Spleen (tissue), 7 donors: ENCODE measurements at regions not wholly inside any gene's neighbourhood (a gene's known extent, or its start where the extent isn't known, plus 50 kb on each side); places are given as distances from the start of the nearest gene placed in this dataset.

Source experiments
- CTCF ChIP-seq, 11 experiments: fragments of 200-600 bp in 7 of 11; fragments of 450-650 bp in 4 of 11; sonication (generic) in 4 of 11; IDR thresholded peaks in 8 of 11; conservative IDR thresholded peaks in 3 of 11; 1 replicate in 7 of 11; 2 replicates in 4 of 11; pipeline versions ENCODE4 v1.4.0 to v1.8.0; 2016 to 2021; ENCODE audit warnings: antibody characterized with exemption in 11 of 11, inconsistent platforms in 4 of 11, mild to moderate bottlenecking in 1 of 11
- POLR2A ChIP-seq, 3 donors: fragments of 450-650 bp; IDR thresholded peaks; one replicate each; pipeline ENCODE4 v1.5.1; 2017; ENCODE audit warnings: antibody characterized with exemption in 3 of 3, mild to moderate bottlenecking in 1 of 3
- POLR2AphosphoS5 ChIP-seq, 3 donors: sonication (generic); formaldehyde crosslinking; IDR thresholded peaks; one replicate each; pipeline ENCODE4 v1.5.1; 2017; ENCODE audit warnings: antibody characterized with exemption in 3 of 3
- donor health status: DM: no; HTN: no; CAD: no; lungs with moderate emphysema.
- donor health status: DM: no; HTN: no; CAD: no.
- donor health status: DM: no; HTN: no; CAD: no.

DNA sequence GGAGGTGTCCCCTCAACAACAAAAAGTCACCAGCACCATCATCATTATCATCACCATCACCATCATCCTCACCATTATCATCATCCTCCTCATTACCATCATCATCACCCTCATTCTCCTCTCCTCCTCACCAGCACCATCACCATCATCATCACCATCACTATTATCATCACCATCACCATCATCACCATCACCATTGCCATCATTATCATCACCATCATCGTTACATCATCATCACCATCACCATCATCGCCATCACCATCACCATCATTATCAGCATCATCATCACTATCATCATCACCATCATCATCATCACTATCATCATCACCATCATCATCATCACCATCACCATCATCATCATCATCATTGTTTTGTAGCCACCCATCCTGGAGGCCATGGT, 212.6 kb downstream of the MN1 start:
- TF ChIP-seq POLR2AphosphoS5 (IDR thresholded peaks at IDR 0.05) (no peak), CTCF (IDR thresholded peaks at IDR 0.05 in 8 of 11, conservative IDR thresholded peaks at IDR 0.05 in 3 of 11) (no peak), POLR2A (IDR thresholded peaks at IDR 0.05) (no peak)
